C4-2B (cell line): ENCODE measurements at regions not wholly inside any gene's neighbourhood (a gene's known extent, or its start where the extent isn't known, plus 50 kb on each side); places are given as distances from the start of the nearest gene placed in this dataset.

Source experiments
- CTCF ChIP-seq: fragments of 450-650 bp; conservative IDR thresholded peaks from 2 replicates; pipeline ENCODE4 v1.5.1; 2017; ENCODE audit warnings: mild to moderate bottlenecking
- ZFX ChIP-seq: fragments of 450-650 bp; IDR thresholded peaks from 2 replicates; pipeline ENCODE4 v1.6.1; 2017

- no peak for TF ChIP-seq CTCF
- no peak for TF ChIP-seq ZFX
These were observed 54.5 kb upstream of the GADD45A start for GRCh38 chr1:67630438-67631045.
